Left lung (tissue), 4 donors: ENCODE measurements at regions not wholly inside any gene's neighbourhood (a gene's known extent, or its start where the extent isn't known, plus 50 kb on each side); places are given as distances from the start of the nearest gene placed in this dataset.

Experiments
- ATAC-seq: fragments of 200-7000 bp; cut with Tn5 transposase; one replicate; pipeline ENCODE4 v1.9.1; 2020; ENCODE audit warnings: moderate library complexity
- DNase-seq, 4 donors: peaks; one replicate each; pipeline ENCODE4 v3.0.0-alpha.2; 2013 to 2020
- H3K27ac ChIP-seq, 2 donors: fragments of 200-600 bp; sonication (generic) in 1 of 2; one replicate each; pipeline versions ENCODE4 v1.5.0 to v1.8.0; 2020 to 2021
- H3K27me3 ChIP-seq, 2 donors: fragments of 200-600 bp; sonication (generic) in 1 of 2; one replicate each; pipeline versions ENCODE4 v1.5.0 to v1.8.0; 2020 to 2021
- H3K36me3 ChIP-seq, 2 donors: fragments of 200-600 bp; sonication (generic) in 1 of 2; one replicate each; pipeline versions ENCODE4 v1.5.0 to v1.8.0; 2020 to 2021
- H3K4me1 ChIP-seq, 2 donors: fragments of 200-600 bp; one replicate each; pipeline ENCODE4 v1.8.0; 2021
- H3K4me3 ChIP-seq, 2 donors: fragments of 200-600 bp; sonication (generic) in 1 of 2; one replicate each; pipeline versions ENCODE4 v1.5.0 to v1.8.0; 2020 to 2021; ENCODE audit warnings: mild to moderate bottlenecking in 1 of 2
- H3K9me3 ChIP-seq, 2 donors: fragments of 200-600 bp; sonication (generic) in 1 of 2; one replicate each; pipeline versions ENCODE4 v1.5.0 to v1.8.0; 2020 to 2021
- intact Hi-C, 2 donors: fragments of 100-400 bp; cut with DNase I; formaldehyde crosslinking; loops; one replicate each; pipeline versions ENCODE4 v1.11.2 to v1.14.2; 2022
- TF ChIP-seq, protein P1 (sequence below), 2 donors: fragments of 200-600 bp; sonication (generic) in 1 of 2; IDR thresholded peaks; one replicate each; pipeline versions ENCODE4 v1.5.0 to v1.8.0; 2021; ENCODE audit warnings: antibody characterized with exemption in 2 of 2
- donor health status: DM: no; HTN: yes; CAD: no.
- donor health status: DM: no; HTN: no; CAD: no.

DNA sequence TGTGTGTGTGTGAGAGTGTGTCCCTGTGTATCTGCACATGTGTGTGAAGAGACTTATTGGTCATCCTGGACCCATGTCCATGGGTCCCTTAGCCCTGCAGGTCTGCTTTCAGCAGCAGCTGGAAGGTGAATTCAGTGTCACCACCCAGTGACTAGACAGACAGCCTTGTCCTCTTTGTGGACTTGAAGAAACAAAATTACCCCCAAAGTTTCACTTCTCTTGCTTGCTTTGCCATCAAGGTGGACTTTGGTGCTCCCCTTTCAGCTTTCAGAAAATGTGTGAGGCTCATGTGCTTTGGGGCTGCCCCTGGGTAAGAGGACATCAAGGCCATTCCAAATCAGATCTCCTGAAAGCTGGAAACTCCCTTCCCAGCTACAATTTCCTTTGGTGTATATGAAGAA lies 1063.8 kb downstream of the BCL11B start:
- no peaks in the 10 kb centered on the region for H3K36me3 ChIP-seq
- ATAC-seq (no peak), DNase-seq (no peak)
- H3K27me3 ChIP-seq = no peaks in the 10 kb centered on the region
- H3K4me3 ChIP-seq = no peak overlapping the region
- no peaks in the 10 kb centered on the region for H3K9me3 ChIP-seq
- intact Hi-C loops = no loop called here
- no peaks in the 10 kb centered on the region for H3K4me1 ChIP-seq
- H3K27ac ChIP-seq = no peak overlapping the region
- TF ChIP-seq, protein P1, sequence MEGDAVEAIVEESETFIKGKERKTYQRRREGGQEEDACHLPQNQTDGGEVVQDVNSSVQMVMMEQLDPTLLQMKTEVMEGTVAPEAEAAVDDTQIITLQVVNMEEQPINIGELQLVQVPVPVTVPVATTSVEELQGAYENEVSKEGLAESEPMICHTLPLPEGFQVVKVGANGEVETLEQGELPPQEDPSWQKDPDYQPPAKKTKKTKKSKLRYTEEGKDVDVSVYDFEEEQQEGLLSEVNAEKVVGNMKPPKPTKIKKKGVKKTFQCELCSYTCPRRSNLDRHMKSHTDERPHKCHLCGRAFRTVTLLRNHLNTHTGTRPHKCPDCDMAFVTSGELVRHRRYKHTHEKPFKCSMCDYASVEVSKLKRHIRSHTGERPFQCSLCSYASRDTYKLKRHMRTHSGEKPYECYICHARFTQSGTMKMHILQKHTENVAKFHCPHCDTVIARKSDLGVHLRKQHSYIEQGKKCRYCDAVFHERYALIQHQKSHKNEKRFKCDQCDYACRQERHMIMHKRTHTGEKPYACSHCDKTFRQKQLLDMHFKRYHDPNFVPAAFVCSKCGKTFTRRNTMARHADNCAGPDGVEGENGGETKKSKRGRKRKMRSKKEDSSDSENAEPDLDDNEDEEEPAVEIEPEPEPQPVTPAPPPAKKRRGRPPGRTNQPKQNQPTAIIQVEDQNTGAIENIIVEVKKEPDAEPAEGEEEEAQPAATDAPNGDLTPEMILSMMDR (IDR thresholded peaks at IDR 0.05) = no peak

DNA sequence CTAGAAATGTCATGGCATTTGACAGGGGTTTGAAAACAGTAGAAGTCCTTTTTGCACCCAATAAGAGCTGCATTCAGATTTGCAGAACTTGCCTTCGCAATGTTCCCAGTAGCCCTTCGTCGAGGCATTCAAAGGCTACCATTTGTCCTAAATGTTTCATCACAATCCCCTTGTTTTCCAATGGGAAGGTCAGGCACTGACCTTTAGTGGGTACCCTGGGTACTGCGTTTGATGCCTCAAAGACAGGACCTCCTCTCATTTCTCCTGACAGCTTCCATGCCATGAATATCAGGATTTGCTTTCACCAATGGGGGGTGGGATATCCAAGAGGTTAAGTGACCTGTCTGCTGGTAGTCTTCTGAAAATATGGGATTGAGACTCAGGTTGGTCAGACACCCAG lies 1063.1 kb downstream of the BCL11B start:
- ATAC-seq = no peak

DNA sequence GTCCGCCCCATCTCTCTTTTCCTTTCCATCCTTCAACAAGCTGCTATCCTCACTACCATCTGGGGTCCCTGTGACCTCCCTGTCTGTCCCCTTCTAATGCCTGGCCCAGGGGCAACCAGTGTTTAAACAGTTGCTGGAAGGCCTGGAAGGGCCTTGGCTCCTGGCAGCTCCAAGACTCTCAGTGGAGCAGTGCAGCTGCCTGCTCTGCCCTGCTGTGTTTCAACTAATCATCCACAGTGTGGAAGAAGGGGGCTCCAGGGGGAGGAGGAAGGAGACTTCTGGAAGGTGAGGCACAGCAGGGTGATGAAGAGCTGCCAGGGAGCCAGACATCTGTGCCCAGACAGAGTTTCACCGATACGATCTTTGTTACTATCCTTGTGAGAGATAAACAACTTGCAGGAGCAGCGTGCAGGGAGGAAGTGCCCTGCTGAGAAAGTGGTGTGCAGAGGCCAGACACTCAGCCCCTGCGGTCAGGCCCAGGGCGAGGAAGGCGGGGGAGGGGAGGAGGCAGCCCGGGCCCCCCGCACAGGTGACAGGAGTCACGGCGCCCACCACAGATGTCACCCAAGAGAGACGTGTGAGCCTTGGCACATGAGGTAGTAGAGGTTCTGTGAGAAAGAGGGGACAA lies 1061.8 kb downstream of the BCL11B start:
- intact Hi-C loops = no loop called here

More for the DNA sequence above, 1063.1 kb downstream of the BCL11B start:
- H3K4me1 ChIP-seq = no peaks in the 10 kb centered on the region
- H3K36me3 ChIP-seq = no peaks in the 10 kb centered on the region
- intact Hi-C loops = no loop called here
- TF ChIP-seq, protein P1 (IDR thresholded peaks at IDR 0.05) = no peak
- H3K27me3 ChIP-seq = no peaks in the 10 kb centered on the region
- no peak for DNase-seq
- no peaks in the 10 kb centered on the region for H3K9me3 ChIP-seq
- H3K27ac ChIP-seq = no peak overlapping the region
- no peak overlapping the region for H3K4me3 ChIP-seq

DNA sequence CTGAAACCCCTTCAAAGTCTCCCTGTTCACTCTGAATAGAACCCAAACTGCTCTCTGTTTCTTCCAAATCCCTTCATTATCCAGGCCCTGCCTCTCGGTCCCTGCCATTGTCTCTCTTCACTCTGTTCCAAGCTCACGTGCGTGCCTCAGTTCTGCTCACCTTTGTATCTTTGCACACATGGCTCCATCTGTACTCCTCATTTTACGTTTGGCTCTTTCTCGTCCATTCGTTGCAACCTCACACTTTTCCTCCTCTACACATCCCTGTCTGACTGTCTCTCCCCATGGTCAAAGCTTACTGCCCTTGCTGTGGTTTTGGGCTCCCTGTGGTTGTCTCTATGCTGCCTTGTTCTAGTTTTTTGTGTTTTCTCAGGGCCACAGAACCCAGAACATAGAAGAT lies 1054.5 kb downstream of the BCL11B start:
- intact Hi-C loops = no loop called here
- Histone ChIP-seq H3K27me3 (peaks cover 0 to 3% of the 10 kb centered on the region in 2 donors), H3K27ac (no peak overlapping the region), H3K9me3 (no peaks in the 10 kb centered on the region), H3K4me1 (no peaks in the 10 kb centered on the region), H3K4me3 (no peak overlapping the region), H3K36me3 (no peaks in the 10 kb centered on the region)
- ATAC-seq (no peak), DNase-seq (no peak)
- TF ChIP-seq, protein P1 (IDR thresholded peaks at IDR 0.05) = no peak

More for the DNA sequence above, 1061.8 kb downstream of the BCL11B start:
- no peaks in the 10 kb centered on the region for H3K9me3 ChIP-seq
- no peaks in the 10 kb centered on the region for H3K36me3 ChIP-seq
- ATAC-seq (no peak), DNase-seq (no peak)
- no peaks in the 10 kb centered on the region for H3K27me3 ChIP-seq
- TF ChIP-seq, protein P1 (IDR thresholded peaks at IDR 0.05) = no peak
- H3K4me3 ChIP-seq = no peak overlapping the region
- H3K27ac ChIP-seq = no peak overlapping the region
- no peaks in the 10 kb centered on the region for H3K4me1 ChIP-seq

DNA sequence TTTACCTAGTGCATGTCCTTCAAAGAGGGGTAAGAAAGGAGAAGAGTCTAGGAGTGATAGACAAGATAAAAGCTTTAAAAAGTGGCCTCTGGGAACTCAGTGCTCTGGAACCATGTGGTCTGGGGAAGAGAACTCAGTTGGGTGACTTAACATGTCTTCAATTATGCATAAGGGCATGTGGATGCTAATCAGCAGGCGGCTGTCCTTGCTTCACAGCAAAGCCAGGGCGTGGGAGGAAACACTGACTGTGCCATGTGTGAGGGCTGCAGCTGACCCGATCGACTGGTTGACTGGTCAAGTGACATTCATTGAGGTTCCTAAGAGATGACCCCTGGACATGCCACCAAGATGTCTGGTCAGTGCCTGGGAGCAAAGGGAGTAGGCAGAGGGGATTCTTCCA lies 1053.8 kb downstream of the BCL11B start:
- Histone ChIP-seq H3K4me1 (no peaks in the 10 kb centered on the region), H3K27ac (no peak overlapping the region), H3K9me3 (no peaks in the 10 kb centered on the region), H3K27me3 (peaks cover 0 to 3% of the 10 kb centered on the region in 2 donors), H3K36me3 (no peaks in the 10 kb centered on the region), H3K4me3 (no peak overlapping the region)
- TF ChIP-seq, protein P1 (IDR thresholded peaks at IDR 0.05) = no peak
- no peak for DNase-seq
- intact Hi-C loops = no loop called here
- no peak for ATAC-seq
